Stimulated activated CD8-positive, alpha-beta memory T cell treated with anti-CD3 and anti-CD28 coated beads, Interleukin-12 subunit alpha, Interleukin-12 subunit beta, amount 100 ng/mL, for 24 hours (primary cell): ENCODE measurements at regions not wholly inside any gene's neighbourhood (a gene's known extent, or its start where the extent isn't known, plus 50 kb on each side); places are given as distances from the start of the nearest gene placed in this dataset.
"Not testable (repeated sequence)": the region's sequence is repeated elsewhere in the genome, so short reads cannot be mapped to it uniquely, and the experiment has no call there.

ENCODE experiments used
- DNase-seq: peaks from one replicate; pipeline ENCODE4 v3.0.0-alpha.2; 2020; ENCODE audit errors: extremely low read depth

DNA sequence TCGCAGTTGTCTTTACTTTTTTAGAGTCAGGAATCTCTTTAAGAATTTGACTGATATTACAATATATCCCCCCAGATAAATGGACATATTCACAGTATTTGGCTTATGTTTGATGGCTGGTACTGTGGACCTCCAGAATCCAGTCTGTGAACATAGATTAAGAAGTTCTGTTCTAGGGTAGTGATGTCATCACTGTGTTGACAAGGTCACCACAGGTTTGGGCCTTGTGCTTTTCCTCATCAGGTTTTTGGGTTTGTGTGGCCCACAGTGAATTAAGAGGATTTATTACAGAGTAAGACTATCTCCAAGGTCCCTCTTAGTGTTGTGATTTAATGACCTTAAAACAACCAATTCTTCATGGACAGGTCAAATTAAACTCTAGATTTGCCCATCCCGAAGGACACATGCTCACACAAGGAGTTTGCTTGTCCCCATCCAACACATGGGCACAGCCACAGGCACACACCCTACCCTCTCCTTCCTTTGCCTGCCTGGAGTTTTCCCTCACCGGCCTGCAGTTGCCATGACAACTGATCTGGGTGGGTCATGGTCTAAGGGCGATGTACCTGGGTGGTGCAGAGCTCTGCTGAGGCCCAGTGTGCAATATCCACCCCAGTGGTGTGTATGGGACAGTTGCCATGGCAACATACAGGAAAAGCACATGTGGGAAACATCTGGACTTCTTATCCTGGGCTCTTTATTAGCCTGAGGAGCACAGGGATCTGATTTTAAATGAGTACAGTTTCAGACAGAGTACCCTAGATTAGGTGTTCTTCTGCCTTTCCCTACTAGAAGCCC is 98.6 kb downstream of the NAV1 start:
- no peak for DNase-seq

DNA sequence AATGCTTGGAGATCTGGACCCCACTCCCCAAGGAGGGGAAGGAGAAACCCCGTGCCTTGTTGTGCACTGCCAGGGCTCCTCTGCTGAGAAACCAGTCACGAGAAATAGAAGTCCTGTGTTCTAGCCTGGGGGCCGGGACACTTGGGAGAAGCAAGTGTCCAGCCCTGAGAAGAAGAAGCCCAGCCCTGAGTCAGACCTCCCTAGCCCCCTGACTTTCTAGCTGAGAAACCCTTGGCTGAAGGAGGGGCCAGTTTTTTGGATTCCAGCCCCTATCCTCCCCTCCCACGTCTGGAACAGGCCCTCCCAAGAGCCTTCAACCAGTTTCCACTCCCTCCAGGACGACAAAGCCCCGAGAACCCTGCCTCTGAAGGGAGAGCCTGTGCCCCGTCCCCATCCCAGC is 100.5 kb downstream of the NAV1 start:
- DNase-seq: no peak

- no peak for DNase-seq
Observed at GRCh38 chr1:201639826-201640225, 100.9 kb downstream of the NAV1 start.

GRCh38 chr1:201640624-201641023 is 101.7 kb downstream of the NAV1 start:
- no peak for DNase-seq

GRCh38 chr1:201641524-201642253 is 102.8 kb downstream of the NAV1 start:
- DNase-seq: no peak

- DNase-seq: no peak
Observed at GRCh38 chr1:201643835-201644104, 104.8 kb downstream of the NAV1 start.

- DNase-seq: no peak
Observed at GRCh38 chr1:201644197-201644596, 105.3 kb downstream of the NAV1 start.

DNA sequence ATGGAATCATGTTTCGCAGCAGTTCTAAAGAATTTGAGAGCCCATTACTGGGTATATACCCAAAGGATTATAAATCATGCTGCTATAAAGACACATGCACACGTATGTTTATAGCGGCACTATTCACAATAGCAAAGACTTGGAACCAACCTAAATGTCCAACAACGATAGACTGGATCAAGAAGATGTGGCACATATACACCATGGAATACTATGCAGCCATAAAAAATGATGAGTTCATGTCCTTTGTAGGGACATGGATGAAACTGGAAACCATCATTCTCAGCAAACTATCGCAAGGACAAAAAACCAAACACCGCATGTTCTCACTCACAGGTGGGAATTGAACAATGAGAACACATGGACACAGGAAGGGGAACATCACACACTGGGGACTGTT is 106.1 kb downstream of the NAV1 start:
- DNase-seq: not testable (repeated sequence)

- no peak for DNase-seq
Observed at GRCh38 chr1:201645956-201646355, 107.0 kb downstream of the NAV1 start.

- DNase-seq: no peak
Observed at GRCh38 chr1:201646411-201647022, 107.6 kb downstream of the NAV1 start.

GRCh38 chr1:201647094-201647493 is 108.2 kb downstream of the NAV1 start:
- no peak for DNase-seq

- no peak for DNase-seq
Observed at GRCh38 chr1:201647722-201648065, 108.8 kb downstream of the NAV1 start.

- no peak for DNase-seq
Observed at GRCh38 chr1:201648066-201648906, 109.4 kb downstream of the NAV1 start.

DNA sequence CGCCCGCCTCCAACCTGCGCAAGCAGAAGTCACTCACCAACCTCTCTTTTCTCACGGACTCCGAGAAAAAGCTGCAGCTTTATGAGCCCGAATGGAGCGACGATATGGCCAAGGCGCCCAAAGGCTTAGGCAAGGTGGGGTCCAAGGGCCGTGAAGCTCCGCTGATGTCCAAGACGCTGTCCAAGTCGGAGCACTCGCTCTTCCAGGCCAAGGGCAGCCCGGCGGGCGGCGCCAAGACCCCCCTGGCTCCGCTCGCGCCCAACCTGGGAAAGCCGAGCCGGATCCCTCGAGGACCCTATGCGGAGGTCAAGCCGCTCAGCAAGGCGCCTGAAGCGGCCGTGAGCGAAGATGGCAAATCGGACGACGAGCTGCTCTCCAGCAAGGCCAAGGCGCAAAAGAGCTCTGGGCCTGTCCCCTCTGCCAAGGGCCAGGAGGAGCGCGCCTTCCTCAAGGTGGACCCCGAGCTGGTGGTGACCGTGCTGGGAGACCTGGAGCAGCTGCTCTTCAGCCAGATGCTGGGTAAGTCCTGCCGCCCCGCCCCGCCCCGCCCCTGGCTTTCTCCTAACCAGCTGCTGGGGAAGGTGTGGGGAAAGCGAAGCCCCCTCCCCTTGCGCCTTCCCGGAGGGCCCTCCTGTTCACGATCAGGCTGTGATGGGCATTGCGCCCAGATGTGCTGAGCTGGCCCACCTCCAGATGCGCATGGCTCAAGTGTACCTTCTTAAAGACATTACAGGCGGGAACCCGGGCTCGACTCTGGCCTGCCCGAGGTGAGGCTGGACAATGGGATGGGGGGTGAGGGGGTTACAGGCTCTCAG is 110.2 kb downstream of the NAV1 start:
- no peak for DNase-seq

GRCh38 chr1:201649761-201650622 is 111.1 kb downstream of the NAV1 start:
- no peak for DNase-seq

- DNase-seq: no peak
Observed at GRCh38 chr1:201650623-201650933, 111.7 kb downstream of the NAV1 start.

DNA sequence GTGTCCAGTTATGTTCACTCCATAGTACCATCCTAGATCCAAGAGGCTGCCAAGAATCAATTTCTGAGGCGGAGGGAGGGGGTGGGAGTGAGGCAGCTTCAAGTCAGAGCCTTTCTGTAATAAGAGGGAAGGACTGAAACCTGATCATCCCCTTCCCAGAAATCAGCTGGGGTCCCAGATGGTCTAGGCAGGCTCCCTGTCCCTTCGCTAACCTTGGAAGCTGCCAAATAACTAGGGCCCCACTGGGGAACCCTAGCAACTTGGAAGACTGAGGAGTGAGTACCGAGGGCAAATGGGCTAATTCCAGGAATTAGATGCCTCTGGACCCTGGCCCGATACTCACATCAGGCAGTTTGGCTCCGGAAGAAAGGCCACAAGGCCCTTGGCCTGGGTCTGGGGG is 113.3 kb downstream of the NAV1 start:
- no peak for DNase-seq

- DNase-seq: no peak
Observed at GRCh38 chr1:201653233-201653632, 114.3 kb downstream of the NAV1 start.

DNA sequence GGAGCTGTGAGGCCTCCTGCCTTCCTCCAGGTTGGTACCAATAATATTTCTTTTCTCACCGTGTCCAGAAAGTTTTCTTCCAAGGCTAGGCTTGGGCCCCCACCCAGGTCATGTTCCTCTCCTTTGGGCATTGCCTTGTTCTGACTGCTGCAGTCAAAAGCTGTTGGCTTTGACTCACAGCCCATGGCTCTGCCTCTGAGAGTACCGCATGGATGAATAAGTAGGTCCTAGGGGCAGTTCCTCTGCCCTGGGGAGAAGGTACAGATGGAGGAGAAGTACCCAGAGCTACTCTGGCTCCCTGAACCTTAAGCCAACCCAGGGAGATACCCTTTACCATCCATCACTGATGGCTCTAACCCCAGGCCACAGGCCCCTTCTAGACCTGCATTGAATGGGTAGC is 115.0 kb downstream of the NAV1 start:
- no peak for DNase-seq

DNA sequence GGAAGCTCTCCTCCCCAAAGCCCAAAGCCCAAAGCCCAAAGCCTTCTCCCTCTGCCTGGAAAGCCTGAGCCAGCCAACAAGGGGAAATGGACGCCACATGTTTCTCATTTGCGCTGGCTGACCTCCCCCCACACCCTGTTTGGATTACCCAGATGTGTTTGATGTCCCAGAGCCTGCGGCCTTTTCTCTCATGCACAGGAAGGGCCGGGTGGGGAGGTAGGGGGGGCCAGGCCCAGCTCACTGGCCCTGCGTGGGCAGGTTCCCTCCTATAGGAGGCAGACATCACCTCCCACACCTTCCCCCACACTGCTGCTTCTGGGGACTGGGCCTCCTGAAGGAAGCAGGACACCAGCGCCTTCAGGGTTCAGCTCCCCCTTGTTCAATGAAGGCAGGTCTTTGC is 116.3 kb downstream of the NAV1 start:
- DNase-seq: no peak

DNA sequence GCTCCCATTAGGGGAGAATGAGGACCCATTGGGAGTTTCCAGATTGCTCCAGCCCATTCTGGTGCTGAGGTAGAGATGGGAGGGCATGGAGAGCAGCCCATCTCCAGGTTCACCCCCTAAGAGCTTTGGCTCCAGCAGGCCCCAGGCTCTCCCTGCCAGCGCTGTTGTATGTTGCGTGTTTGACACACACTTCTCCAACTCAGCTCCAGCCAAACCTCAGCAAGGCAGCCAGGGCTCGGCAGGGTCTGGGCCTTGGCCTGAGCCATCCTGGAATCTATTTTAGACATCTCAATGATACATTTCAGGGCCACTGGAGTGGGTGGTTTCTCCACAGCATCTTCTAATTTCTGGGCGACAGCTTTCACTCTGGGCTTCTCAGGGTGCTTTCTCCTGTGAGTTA is 117.0 kb downstream of the NAV1 start:
- no peak for DNase-seq
